Activated CD8-positive, alpha-beta memory T cell treated with anti-CD3 and anti-CD28 coated beads, Interleukin-2, amount 10 ng/mL, durations not matched to agents 7 days and 5 days (primary cell): ENCODE measurements at regions not wholly inside any gene's neighbourhood (a gene's known extent, or its start where the extent isn't known, plus 50 kb on each side); places are given as distances from the start of the nearest gene placed in this dataset.

Experiments used
- ATAC-seq: fragments of 150-1000 bp; cut with Tn5 transposase; one replicate; pipeline ENCODE4 v1.10.0; 2021; ENCODE audit warnings: moderate library complexity
- CTCF ChIA-PET: fragments of 350-600 bp; sonication (Branson Sonifier 250); formaldehyde crosslinking; loops from one replicate; lab custom pipeline; 2021; ENCODE audit warnings: antibody characterized with exemption; lab: Charles Lee
- DNase-seq: peaks from one replicate; pipeline ENCODE4 v3.0.0-alpha.2; 2020
- H3K27ac Mint-ChIP-seq: one replicate; pipeline ENCODE4 v1.8.0; 2021; ENCODE audit warnings: mild to moderate bottlenecking, mixed read lengths
- H3K27me3 Mint-ChIP-seq: one replicate; pipeline ENCODE4 v1.8.0; 2021; ENCODE audit warnings: mixed read lengths
- H3K36me3 Mint-ChIP-seq: one replicate; pipeline ENCODE4 v1.8.0; 2021; ENCODE audit warnings: mild to moderate bottlenecking, mixed read lengths
- H3K4me1 Mint-ChIP-seq: one replicate; pipeline ENCODE4 v1.8.0; 2021; ENCODE audit warnings: mixed read lengths
- H3K4me3 Mint-ChIP-seq: one replicate; pipeline ENCODE4 v1.8.0; 2021; ENCODE audit warnings: mild to moderate bottlenecking, moderate library complexity, mixed read lengths
- H3K9me3 Mint-ChIP-seq: one replicate; pipeline ENCODE4 v1.8.0; 2022; ENCODE audit warnings: low read depth, mixed read lengths

DNA sequence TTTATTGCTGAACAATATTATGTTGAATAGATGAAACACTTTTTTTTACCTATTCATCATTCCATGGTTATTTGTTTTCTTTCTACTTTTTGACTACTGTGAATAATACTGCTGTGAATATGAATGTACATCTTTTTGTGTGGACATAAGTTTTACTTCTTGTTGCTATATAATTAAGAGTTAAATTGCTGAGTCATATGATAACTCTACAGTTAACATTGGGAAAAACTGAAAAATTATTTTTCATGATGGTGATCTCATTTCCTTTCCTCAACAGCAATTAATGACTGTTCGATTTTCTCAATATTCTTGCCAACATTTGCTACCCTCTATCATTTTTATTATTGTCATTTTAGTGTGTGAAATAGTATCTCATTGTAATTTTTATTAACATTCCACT is 106.9 kb upstream of the TECRL start:
- no peaks in the 10 kb centered on the region for H3K36me3 Mint-ChIP-seq
- no peak for ATAC-seq
- H3K9me3 Mint-ChIP-seq = peaks cover 4% of the 10 kb centered on the region
- H3K4me1 Mint-ChIP-seq = no peaks in the 10 kb centered on the region
- H3K27me3 Mint-ChIP-seq = no peaks in the 10 kb centered on the region
- no peak for DNase-seq
- H3K4me3 Mint-ChIP-seq = no peak overlapping the region
- no peak overlapping the region for H3K27ac Mint-ChIP-seq
- CTCF ChIA-PET = no interaction called here

DNA sequence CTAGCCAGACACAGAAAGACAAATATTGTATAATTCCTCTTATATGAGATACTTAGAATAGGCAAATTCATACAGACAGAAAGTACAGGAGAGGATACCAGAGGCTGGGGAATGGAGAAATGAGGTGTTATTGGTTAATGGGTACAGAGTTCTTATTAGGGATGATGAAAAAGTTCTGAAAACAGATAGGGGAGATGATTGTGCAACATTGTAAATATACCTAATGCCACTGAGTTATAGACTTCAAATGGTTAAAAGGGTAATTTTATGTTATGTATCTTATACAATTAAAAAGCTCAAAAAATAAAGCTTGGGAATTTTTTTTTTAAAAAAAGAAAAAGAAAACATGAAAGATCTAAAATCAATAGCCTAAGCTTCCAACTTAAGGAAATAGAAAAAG is 98.8 kb upstream of the TECRL start:
- no peak for ATAC-seq
- H3K4me3 Mint-ChIP-seq = no peak overlapping the region
- CTCF ChIA-PET = no interaction called here
- H3K27ac Mint-ChIP-seq = no peak overlapping the region
- no peaks in the 10 kb centered on the region for H3K36me3 Mint-ChIP-seq
- H3K27me3 Mint-ChIP-seq = no peaks in the 10 kb centered on the region
- H3K9me3 Mint-ChIP-seq = peaks cover 3% of the 10 kb centered on the region
- H3K4me1 Mint-ChIP-seq = no peaks in the 10 kb centered on the region
- DNase-seq = no peak

DNA sequence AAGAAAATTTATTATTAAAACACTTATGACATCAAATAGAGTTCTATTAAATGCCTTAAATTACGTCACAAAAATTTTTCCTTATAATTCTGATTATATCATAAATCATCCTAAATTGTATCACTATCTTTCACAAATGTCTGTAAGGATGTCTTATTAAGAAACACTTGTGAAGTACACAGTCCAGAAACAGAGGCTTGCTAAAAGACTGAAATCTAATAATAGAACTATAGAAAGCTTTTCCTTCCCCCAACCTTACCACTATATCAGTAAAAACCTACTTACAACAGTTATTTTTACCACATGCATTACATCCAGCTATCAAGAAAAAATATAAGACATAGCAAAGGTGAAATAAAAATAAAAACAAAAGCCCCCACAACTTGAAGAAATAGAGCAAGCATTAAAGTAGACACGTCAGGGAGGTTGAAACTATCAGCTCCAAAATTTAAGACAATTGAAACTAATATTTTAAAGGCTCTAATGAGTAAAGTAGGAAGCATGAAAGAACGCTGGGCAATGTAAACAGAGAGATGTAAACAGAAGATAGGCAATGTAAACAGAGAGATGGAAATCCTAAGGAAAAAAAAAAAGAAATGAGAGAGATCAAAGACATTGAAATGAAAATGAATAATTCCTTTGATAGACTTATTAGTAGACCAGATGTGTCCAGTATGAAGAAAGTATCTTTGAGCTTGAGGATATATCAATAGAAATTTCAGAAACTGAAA is 94.9 kb upstream of the TECRL start:
- H3K9me3 Mint-ChIP-seq = peaks cover 3% of the 10 kb centered on the region
- CTCF ChIA-PET = no interaction called here
- no peaks in the 10 kb centered on the region for H3K36me3 Mint-ChIP-seq
- DNase-seq (no peak), ATAC-seq (no peak)
- no peak overlapping the region for H3K27ac Mint-ChIP-seq
- H3K4me3 Mint-ChIP-seq = no peak overlapping the region
- no peaks in the 10 kb centered on the region for H3K4me1 Mint-ChIP-seq
- no peaks in the 10 kb centered on the region for H3K27me3 Mint-ChIP-seq

DNA sequence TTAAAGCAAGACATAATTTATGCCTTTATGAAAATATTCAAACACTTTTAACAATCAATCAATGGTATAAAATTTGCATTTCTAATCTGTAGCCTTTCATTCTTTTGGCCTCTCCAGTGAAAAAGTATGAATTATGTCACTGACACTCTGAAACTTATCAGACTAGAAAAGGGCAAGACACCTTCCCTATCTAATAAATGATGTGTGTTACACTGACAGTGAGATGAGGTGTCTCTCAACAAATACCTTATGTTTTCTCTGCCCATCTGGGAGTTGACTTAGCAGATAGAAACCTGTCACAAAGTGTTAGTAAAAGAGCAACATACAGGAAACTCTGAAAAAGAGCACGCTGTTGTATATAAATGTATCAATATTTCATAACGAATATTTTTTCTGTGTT is 94.2 kb upstream of the TECRL start:
- ATAC-seq (no peak), DNase-seq (no peak)
- no peaks in the 10 kb centered on the region for H3K27me3 Mint-ChIP-seq
- peaks cover 3% of the 10 kb centered on the region for H3K9me3 Mint-ChIP-seq
- no peak overlapping the region for H3K4me3 Mint-ChIP-seq
- no peaks in the 10 kb centered on the region for H3K36me3 Mint-ChIP-seq
- H3K27ac Mint-ChIP-seq = no peak overlapping the region
- H3K4me1 Mint-ChIP-seq = no peaks in the 10 kb centered on the region
- CTCF ChIA-PET = no interaction called here

DNA sequence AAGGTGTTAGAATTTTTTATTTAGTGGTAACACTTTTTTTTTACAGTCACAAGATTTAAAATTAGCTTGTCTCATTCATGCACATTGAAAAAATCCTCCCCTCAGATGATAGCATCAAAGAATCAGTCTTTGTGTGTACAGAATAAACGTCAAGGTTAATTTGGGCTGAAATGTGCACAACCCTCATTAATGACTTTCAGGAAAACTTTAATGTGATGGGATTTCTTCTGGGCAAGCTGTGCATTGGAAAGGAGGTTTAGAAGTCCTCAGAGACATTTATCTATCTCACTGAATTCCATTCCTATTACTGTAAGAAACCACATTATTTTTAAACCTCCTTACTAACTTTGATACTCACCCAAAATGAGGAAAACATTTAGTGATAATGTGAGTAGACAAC is 88.2 kb upstream of the TECRL start:
- Mint-ChIP-seq H3K27ac (no peak overlapping the region), H3K27me3 (no peaks in the 10 kb centered on the region), H3K4me3 (no peak overlapping the region), H3K36me3 (no peaks in the 10 kb centered on the region), H3K4me1 (no peaks in the 10 kb centered on the region), H3K9me3 (peaks cover 6% of the 10 kb centered on the region)
- DNase-seq = no peak
- CTCF ChIA-PET = no interaction called here
- ATAC-seq = no peak

DNA sequence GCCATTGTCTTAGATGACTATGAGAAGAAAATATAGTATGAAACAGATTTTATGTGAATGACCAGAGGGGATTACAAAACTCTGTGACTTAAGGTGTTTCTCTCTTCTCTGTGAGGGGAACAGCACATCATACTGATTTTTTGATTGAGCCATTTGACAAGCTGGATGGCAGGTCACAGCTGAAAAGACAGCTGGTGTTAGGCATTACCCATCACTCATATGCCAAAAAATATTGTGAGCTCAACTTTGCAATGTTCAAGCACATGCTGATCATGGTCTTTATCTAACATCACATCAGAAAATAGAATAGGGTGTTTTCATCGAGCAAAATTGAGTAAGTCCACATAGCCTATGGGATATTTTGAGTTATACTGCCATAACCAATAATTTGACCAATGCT is 86.7 kb upstream of the TECRL start:
- Mint-ChIP-seq H3K36me3 (no peaks in the 10 kb centered on the region), H3K4me1 (no peaks in the 10 kb centered on the region), H3K9me3 (peaks cover 6% of the 10 kb centered on the region), H3K27me3 (no peaks in the 10 kb centered on the region), H3K27ac (no peak overlapping the region), H3K4me3 (no peak overlapping the region)
- ATAC-seq (no peak), DNase-seq (no peak)
- CTCF ChIA-PET = no interaction called here

DNA sequence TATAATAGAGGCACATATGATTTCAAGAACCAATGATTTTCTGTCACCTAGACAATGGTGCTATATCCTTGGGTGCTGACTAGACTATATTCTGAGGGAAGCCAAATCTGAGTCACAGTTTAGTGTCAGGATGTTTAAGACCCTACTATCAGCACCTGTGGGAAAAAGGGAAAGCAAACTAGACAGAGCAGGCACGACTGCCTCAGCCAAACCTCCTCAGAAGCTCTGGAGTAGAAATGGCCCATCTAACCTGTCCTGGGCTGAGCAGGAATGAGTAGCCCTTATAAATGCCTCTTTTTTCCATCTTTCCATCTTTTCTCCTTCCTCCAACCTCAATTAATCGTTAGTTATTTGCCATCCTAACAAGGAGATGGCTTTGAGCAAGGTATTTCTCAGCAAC is 80.4 kb upstream of the TECRL start:
- no peak for DNase-seq

DNA sequence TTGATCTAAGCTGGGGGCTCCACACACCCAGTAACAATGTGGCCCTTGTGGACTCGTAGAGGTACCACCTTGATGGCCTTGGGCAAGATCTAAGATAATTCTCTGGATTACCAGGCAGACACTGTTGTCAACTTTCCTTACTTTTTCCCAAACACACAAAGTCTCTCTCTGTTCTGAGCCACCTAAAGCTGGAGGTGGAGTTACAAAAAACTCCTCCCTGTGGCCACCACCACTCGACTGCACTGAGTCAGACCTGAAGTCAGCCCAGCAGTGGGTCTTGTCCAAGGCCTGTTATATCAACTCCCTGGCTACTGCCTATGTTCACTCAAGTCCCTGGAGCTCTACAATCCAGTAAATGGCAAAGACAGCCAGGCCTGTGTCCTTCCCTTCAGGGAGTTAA is 70.1 kb upstream of the TECRL start:
- no peaks in the 10 kb centered on the region for H3K27me3 Mint-ChIP-seq
- DNase-seq (no peak), ATAC-seq (no peak)
- H3K9me3 Mint-ChIP-seq = peaks cover 8% of the 10 kb centered on the region
- no peaks in the 10 kb centered on the region for H3K4me1 Mint-ChIP-seq
- H3K4me3 Mint-ChIP-seq = no peak overlapping the region
- CTCF ChIA-PET = no interaction called here
- H3K36me3 Mint-ChIP-seq = no peaks in the 10 kb centered on the region
- H3K27ac Mint-ChIP-seq = no peak overlapping the region

More for the DNA sequence above, 80.4 kb upstream of the TECRL start:
- no peak overlapping the region for H3K4me3 Mint-ChIP-seq
- no peaks in the 10 kb centered on the region for H3K27me3 Mint-ChIP-seq
- no peak for ATAC-seq
- peaks cover 3% of the 10 kb centered on the region for H3K9me3 Mint-ChIP-seq
- H3K27ac Mint-ChIP-seq = no peak overlapping the region
- CTCF ChIA-PET = no interaction called here
- no peaks in the 10 kb centered on the region for H3K36me3 Mint-ChIP-seq
- H3K4me1 Mint-ChIP-seq = no peaks in the 10 kb centered on the region

DNA sequence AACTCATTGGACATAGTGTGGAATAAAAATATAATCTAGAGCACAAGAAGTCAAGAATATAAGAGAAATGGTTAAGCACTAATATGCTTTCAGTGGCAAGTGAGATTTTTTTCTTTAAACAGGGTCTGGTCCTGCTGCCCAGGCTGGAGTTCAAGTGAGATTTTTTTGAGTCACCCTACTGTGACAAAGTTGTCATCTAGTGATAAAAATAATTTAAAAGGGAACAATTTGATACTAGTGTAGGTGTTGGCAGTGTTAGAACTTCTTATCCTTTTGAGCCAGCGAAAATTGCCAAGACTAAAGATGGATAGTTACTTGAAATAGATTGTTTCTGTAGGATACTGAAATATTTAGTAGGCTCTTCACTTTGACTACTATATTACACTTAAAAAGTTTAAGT is 67.9 kb upstream of the TECRL start:
- Mint-ChIP-seq H3K36me3 (no peaks in the 10 kb centered on the region), H3K9me3 (peaks cover 8% of the 10 kb centered on the region), H3K4me3 (no peak overlapping the region), H3K27ac (no peak overlapping the region), H3K4me1 (no peaks in the 10 kb centered on the region), H3K27me3 (no peaks in the 10 kb centered on the region)
- DNase-seq (no peak), ATAC-seq (no peak)
- CTCF ChIA-PET = no interaction called here

DNA sequence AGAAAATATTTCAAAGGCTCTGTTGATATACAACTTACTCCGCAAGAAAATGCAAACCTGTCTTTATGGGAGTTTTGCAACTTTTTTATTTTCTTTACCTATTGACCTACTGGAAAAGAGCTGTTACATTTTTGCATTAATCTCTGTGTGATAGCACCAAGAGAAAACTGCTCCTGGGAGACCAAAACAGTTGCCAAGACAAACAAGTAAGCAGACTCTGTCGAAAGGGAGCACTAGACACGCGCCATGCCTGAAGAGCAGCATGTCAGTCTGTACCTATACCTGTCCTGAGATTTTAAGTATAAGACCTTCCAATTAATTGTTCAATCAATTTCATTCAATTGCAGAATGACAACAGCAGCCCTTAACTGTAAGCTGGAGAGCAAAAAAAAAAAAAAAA is 56.0 kb upstream of the TECRL start:
- Mint-ChIP-seq H3K4me1 (no peaks in the 10 kb centered on the region), H3K36me3 (no peaks in the 10 kb centered on the region), H3K27me3 (no peaks in the 10 kb centered on the region), H3K27ac (no peak overlapping the region), H3K4me3 (no peak overlapping the region), H3K9me3 (peaks cover 2% of the 10 kb centered on the region)
- ATAC-seq (no peak), DNase-seq (no peak)
- CTCF ChIA-PET = no interaction called here

DNA sequence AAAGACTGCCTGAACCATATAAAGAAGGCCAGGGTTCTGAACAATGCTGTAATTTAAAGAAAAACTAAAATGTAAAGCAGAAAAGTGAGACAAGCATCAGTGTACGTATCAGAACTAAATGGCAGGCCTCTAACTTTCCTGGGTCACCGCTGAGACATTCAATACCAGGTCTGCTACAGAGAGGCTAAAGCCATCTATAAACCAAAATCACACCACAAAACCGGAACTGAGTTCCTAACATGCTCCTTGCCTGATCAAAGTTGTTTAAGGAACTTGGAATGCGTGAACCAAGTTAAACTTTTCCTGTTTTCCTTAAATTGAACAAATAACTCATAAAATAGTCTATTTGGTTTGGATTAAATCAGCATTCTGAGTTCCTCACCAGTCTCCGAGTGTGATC is 55.3 kb upstream of the TECRL start:
- Mint-ChIP-seq H3K27me3 (no peaks in the 10 kb centered on the region), H3K27ac (no peak overlapping the region)
- ATAC-seq = no peak

More for the DNA sequence above, 55.3 kb upstream of the TECRL start:
- CTCF ChIA-PET = no interaction called here
- DNase-seq = no peak
- peaks cover 2% of the 10 kb centered on the region for H3K9me3 Mint-ChIP-seq
- no peak overlapping the region for H3K4me3 Mint-ChIP-seq
- no peaks in the 10 kb centered on the region for H3K4me1 Mint-ChIP-seq
- no peaks in the 10 kb centered on the region for H3K36me3 Mint-ChIP-seq
